GM23338 (cell line): ENCODE measurements at regions not wholly inside any gene's neighbourhood (a gene's known extent, or its start where the extent isn't known, plus 50 kb on each side); places are given as distances from the start of the nearest gene placed in this dataset.

Experiments
- ATAC-seq: fragments of 200-7000 bp; cut with Tn5 transposase; 3 replicates; pipeline ENCODE4 v1.9.1; 2020
- DNase-seq: peaks from one replicate; pipeline ENCODE4 v3.0.0-alpha.2; 2015; ENCODE audit warnings: low spot score
- H2AFZ ChIP-seq: fragments of 200-600 bp; sonication (generic); 2 replicates; pipeline ENCODE4 v1.8.0; 2016; ENCODE audit warnings: antibody characterized with exemption, mild to moderate bottlenecking, moderate library complexity
- H3F3A ChIP-seq: fragments of 200-600 bp; sonication (generic); replicated peaks from 2 replicates; pipeline ENCODE4 v1.8.0; 2017; ENCODE audit warnings: antibody characterized with exemption, mixed run types, low read depth
- H3K27ac ChIP-seq: fragments of 200-600 bp; sonication (generic); 2 replicates; pipeline ENCODE4 v1.6.1; 2016; ENCODE audit warnings: low read depth
- H3K27me3 ChIP-seq: fragments of 200-600 bp; sonication (generic); 2 replicates; pipeline ENCODE4 v1.8.0; 2016; ENCODE audit warnings: mild to moderate bottlenecking, mixed run types, moderate library complexity; ENCODE audit not compliant: insufficient read depth
- H3K36me3 ChIP-seq: fragments of 200-600 bp; sonication (generic); 2 replicates; pipeline ENCODE4 v1.8.0; 2016; ENCODE audit warnings: mild to moderate bottlenecking; ENCODE audit not compliant: insufficient read depth
- H3K4me1 ChIP-seq: fragments of 200-600 bp; sonication (generic); 2 replicates; pipeline ENCODE4 v1.8.0; 2016; ENCODE audit warnings: mild to moderate bottlenecking, moderate library complexity; ENCODE audit not compliant: insufficient read depth
- H3K4me2 ChIP-seq: fragments of 200-600 bp; sonication (generic); 2 replicates; pipeline ENCODE4 v1.7.1; 2017; ENCODE audit warnings: mixed run types
- H3K4me3 ChIP-seq: fragments of 200-600 bp; sonication (generic); 2 replicates; pipeline ENCODE4 v1.6.1; 2016; ENCODE audit warnings: mixed run types
- H3K79me2 ChIP-seq: fragments of 200-600 bp; sonication (generic); replicated peaks from 2 replicates; pipeline ENCODE4 v1.8.0; 2017; ENCODE audit warnings: mild to moderate bottlenecking; ENCODE audit not compliant: insufficient read depth
- H3K9me2 ChIP-seq: fragments of 200-600 bp; sonication (generic); 2 replicates; pipeline ENCODE4 v1.8.0; 2017; ENCODE audit not compliant: insufficient read depth
- H4K20me1 ChIP-seq: fragments of 200-600 bp; sonication (generic); replicated peaks from 2 replicates; pipeline ENCODE4 v1.8.0; 2017; ENCODE audit warnings: mild to moderate bottlenecking; ENCODE audit not compliant: insufficient read depth
- H3K27ac Mint-ChIP-seq: 2 replicates; pipeline ENCODE4 v1.8.0; 2020; ENCODE audit warnings: inconsistent platforms, mild to moderate bottlenecking, moderate library complexity, mixed read lengths
- H3K27me3 Mint-ChIP-seq: 3 replicates; pipeline ENCODE4 v1.8.0; 2022; ENCODE audit warnings: low read depth, mild to moderate bottlenecking, moderate library complexity, mixed read lengths, inconsistent platforms; ENCODE audit not compliant: insufficient read depth, poor library complexity
- H3K36me3 Mint-ChIP-seq: 3 replicates; pipeline ENCODE4 v1.8.0; 2021; ENCODE audit warnings: low read depth, mild to moderate bottlenecking, inconsistent platforms, moderate library complexity, mixed read lengths
- H3K4me1 Mint-ChIP-seq: 3 replicates; pipeline ENCODE4 v1.8.0; 2020; ENCODE audit warnings: mild to moderate bottlenecking, inconsistent platforms, mixed read lengths
- H3K4me3 Mint-ChIP-seq: 3 replicates; pipeline ENCODE4 v1.8.0; 2021; ENCODE audit warnings: moderate library complexity, mild to moderate bottlenecking, inconsistent platforms, mixed read lengths
- H3K9me3 Mint-ChIP-seq: 3 replicates; pipeline ENCODE4 v1.8.0; 2020; ENCODE audit warnings: moderate library complexity, mild to moderate bottlenecking, inconsistent platforms, mixed read lengths
- NANOG ChIP-seq: IDR thresholded peaks from 2 replicates; pipeline ENCODE4 v1.6.1; 2016; ENCODE audit warnings: antibody characterized with exemption, borderline replicate concordance
- STAT1 ChIP-seq: IDR thresholded peaks from one replicate; pipeline ENCODE4 v1.6.1; 2016; ENCODE audit warnings: antibody characterized with exemption; ENCODE audit not compliant: unreplicated experiment
- ZNF462 ChIP-seq: fragments of 250-450 bp; sonication (Bioruptor Pico); IDR thresholded peaks from 2 replicates; pipeline ENCODE4 v1.5.0; 2020; ENCODE audit warnings: mild to moderate bottlenecking, moderate library complexity

DNA sequence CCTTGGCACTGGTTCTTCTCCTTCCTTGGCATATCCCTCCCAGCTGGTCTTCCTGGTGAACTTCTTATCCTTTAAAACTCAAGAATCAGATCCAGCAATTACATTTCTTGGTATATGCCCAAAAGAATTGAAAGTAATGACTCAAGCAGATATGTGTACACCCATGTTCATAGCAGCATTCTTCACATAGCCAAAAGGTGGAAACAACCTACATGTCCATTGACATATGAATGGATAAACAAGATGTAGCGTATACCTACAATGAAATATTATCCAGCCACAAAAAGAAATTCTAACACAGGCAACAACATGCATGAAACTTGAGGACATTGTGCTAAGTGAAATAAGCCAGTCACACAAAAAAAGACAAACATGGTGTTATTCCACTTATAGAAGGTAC lies 103.7 kb upstream of the NT5E start:
- H3K4me3 Mint-ChIP-seq: no peak overlapping the region
- no peaks in the 10 kb centered on the region for H3K9me3 Mint-ChIP-seq
- Histone ChIP-seq H3K4me1 (no peaks in the 10 kb centered on the region), H3K36me3 (no peaks in the 10 kb centered on the region), H3F3A (no peaks in the 10 kb centered on the region), H3K9me2 (0 out of 2 replicates have a peak, but pooled peaks cover 3% of the 10 kb centered on the region), H3K27me3 (no peaks in the 10 kb centered on the region), H3K4me3 (no peak overlapping the region), H3K27ac (no peak overlapping the region), H2AFZ (no peak overlapping the region), H3K79me2 (no peaks in the 10 kb centered on the region), H3K4me2 (no peak overlapping the region), H4K20me1 (no peaks in the 10 kb centered on the region)
- H3K27ac Mint-ChIP-seq: no peak overlapping the region
- no peak for ATAC-seq
- no peaks in the 10 kb centered on the region for H3K36me3 Mint-ChIP-seq
- TF ChIP-seq NANOG (no peak), STAT1 (no peak)
- H3K4me1 Mint-ChIP-seq: no peaks in the 10 kb centered on the region
- H3K27me3 Mint-ChIP-seq: no peaks in the 10 kb centered on the region
- DNase-seq: no peak

GRCh38 chr6:85344996-85345395 lies 104.9 kb upstream of the NT5E start:
- Mint-ChIP-seq H3K4me1 (no peaks in the 10 kb centered on the region), H3K27ac (no peak overlapping the region), H3K9me3 (no peaks in the 10 kb centered on the region), H3K36me3 (no peaks in the 10 kb centered on the region), H3K27me3 (no peaks in the 10 kb centered on the region), H3K4me3 (no peak overlapping the region)
- Histone ChIP-seq H2AFZ (no peak overlapping the region), H3K4me3 (no peak overlapping the region), H3K36me3 (no peaks in the 10 kb centered on the region), H4K20me1 (no peaks in the 10 kb centered on the region), H3K27ac (no peak overlapping the region), H3F3A (no peaks in the 10 kb centered on the region), H3K4me1 (no peaks in the 10 kb centered on the region), H3K9me2 (0 out of 2 replicates have a peak, but pooled peaks cover 6% of the 10 kb centered on the region), H3K27me3 (no peaks in the 10 kb centered on the region), H3K4me2 (no peak overlapping the region), H3K79me2 (no peaks in the 10 kb centered on the region)
- no peak for DNase-seq
- ATAC-seq: no peak
- TF ChIP-seq NANOG (no peak), ZNF462 (CRISPR knock-in tag) (no peak)
